ENCODE measurements at regions not wholly inside any gene's neighbourhood (a gene's known extent, or its start where the extent isn't known, plus 50 kb on each side); places are given as distances from the start of the nearest gene placed in this dataset.

- no peak overlapping the region for H3K27ac ChIP-seq
- TF ChIP-seq POLR2AphosphoS5 (IDR thresholded peaks at IDR 0.05) (no peak), POLR2A (IDR thresholded peaks at IDR 0.05) (no peak), EP300 (IDR thresholded peaks at IDR 0.05; ENCODE audit: low read depth) (no peak), CTCF (IDR thresholded peaks at IDR 0.05) (no peak)
- in situ Hi-C loops (cut with MboI; ENCODE audit: low pct_ligation_motif_present in 1 of 4, low pct_unique_long_range_greater_than_20kb in 1 of 4, low sequenced_read_pairs in 3 of 4), result no loop called here
- intact Hi-C loops (cut with DNase I; ENCODE audit: low total_unique reads), result no loop called here
- DNase-seq, result no peak
- H3K9me3 ChIP-seq, result no peaks in the 10 kb centered on the region
- no peak overlapping the region for H3K4me3 ChIP-seq
- 7 to 66% methylated on average over 1 of the region's 1 CpG for WGBS, 2 donors (ENCODE audit: low coverage in 1 of 2)
- no peaks in the 10 kb centered on the region for H3K4me1 ChIP-seq
- H3K36me3 ChIP-seq, result no peaks in the 10 kb centered on the region
- H3K27me3 ChIP-seq, result no peaks in the 10 kb centered on the region
Observed at GRCh38 chr10:3702569-3702968, 82.4 kb downstream of the KLF6 start.

GRCh38 chr10:3702056-3702546 lies 82.9 kb downstream of the KLF6 start:
- no peaks in the 10 kb centered on the region for H3K9me3 ChIP-seq
- no peaks in the 10 kb centered on the region for H3K27me3 ChIP-seq
- no peaks in the 10 kb centered on the region for H3K36me3 ChIP-seq
- H3K4me1 ChIP-seq, result no peaks in the 10 kb centered on the region
- DNase-seq, result no peak
- H3K27ac ChIP-seq, result no peak overlapping the region
- 81 to 100% methylated on average over 3 to 11 of the region's 11 CpGs for whole genome bisulfite sequencing, 2 donors (ENCODE audit: low coverage in 1 of 2)
- H3K4me3 ChIP-seq, result no peak overlapping the region
- TF ChIP-seq POLR2A (IDR thresholded peaks at IDR 0.05), result no peak
- TF ChIP-seq EP300 (IDR thresholded peaks at IDR 0.05; ENCODE audit: low read depth), result no peak
- no peak for TF ChIP-seq CTCF (IDR thresholded peaks at IDR 0.05)
- no peak for TF ChIP-seq POLR2AphosphoS5 (IDR thresholded peaks at IDR 0.05)
- intact Hi-C loops (cut with DNase I; ENCODE audit: low total_unique reads), result no loop called here
- in situ Hi-C loops (cut with MboI; ENCODE audit: low pct_ligation_motif_present in 1 of 4, low pct_unique_long_range_greater_than_20kb in 1 of 4, low sequenced_read_pairs in 3 of 4), result no loop called here

- in situ Hi-C loops (cut with MboI; ENCODE audit: low pct_ligation_motif_present in 1 of 4, low pct_unique_long_range_greater_than_20kb in 1 of 4, low sequenced_read_pairs in 3 of 4), result no loop called here
- H3K4me3 ChIP-seq, result no peak overlapping the region
- H3K4me1 ChIP-seq, result no peaks in the 10 kb centered on the region
- WGBS, 2 donors (ENCODE audit: low coverage in 1 of 2), result 90 to 100% methylated on average over 1 of the region's 1 CpG
- H3K27ac ChIP-seq, result no peak overlapping the region
- TF ChIP-seq POLR2A (IDR thresholded peaks at IDR 0.05) (no peak), CTCF (IDR thresholded peaks at IDR 0.05) (no peak), POLR2AphosphoS5 (IDR thresholded peaks at IDR 0.05) (no peak), EP300 (IDR thresholded peaks at IDR 0.05; ENCODE audit: low read depth) (no peak)
- H3K36me3 ChIP-seq, result no peaks in the 10 kb centered on the region
- no peaks in the 10 kb centered on the region for H3K27me3 ChIP-seq
- intact Hi-C loops (cut with DNase I; ENCODE audit: low total_unique reads), result no loop called here
- no peak for DNase-seq
- H3K9me3 ChIP-seq, result no peaks in the 10 kb centered on the region
Observed at GRCh38 chr10:3701491-3701890, 83.5 kb downstream of the KLF6 start.

- H3K27ac ChIP-seq, result no peak overlapping the region
- H3K27me3 ChIP-seq, result no peaks in the 10 kb centered on the region
- H3K36me3 ChIP-seq, result no peaks in the 10 kb centered on the region
- H3K9me3 ChIP-seq, result no peaks in the 10 kb centered on the region
- in situ Hi-C loops (cut with MboI; ENCODE audit: low pct_ligation_motif_present in 1 of 4, low pct_unique_long_range_greater_than_20kb in 1 of 4, low sequenced_read_pairs in 3 of 4), result no loop called here
- no peak overlapping the region for H3K4me3 ChIP-seq
- no peaks in the 10 kb centered on the region for H3K4me1 ChIP-seq
- DNase-seq, result no peak
- TF ChIP-seq EP300 (IDR thresholded peaks at IDR 0.05; ENCODE audit: low read depth) (no peak), POLR2A (IDR thresholded peaks at IDR 0.05) (no peak), POLR2AphosphoS5 (IDR thresholded peaks at IDR 0.05) (no peak), CTCF (IDR thresholded peaks at IDR 0.05) (no peak)
- WGBS, 2 donors (ENCODE audit: low coverage in 1 of 2), result 56 to 61% methylated on average over 3 of the region's 3 CpGs
- intact Hi-C loops (cut with DNase I; ENCODE audit: low total_unique reads), result no loop called here
Observed at GRCh38 chr10:3700531-3701076, 84.4 kb downstream of the KLF6 start.

All from transverse colon (tissue), 4 donors.